ENCODE measurements at regions not wholly inside any gene's neighbourhood (a gene's known extent, or its start where the extent isn't known, plus 50 kb on each side); places are given as distances from the start of the nearest gene placed in this dataset.

DNA sequence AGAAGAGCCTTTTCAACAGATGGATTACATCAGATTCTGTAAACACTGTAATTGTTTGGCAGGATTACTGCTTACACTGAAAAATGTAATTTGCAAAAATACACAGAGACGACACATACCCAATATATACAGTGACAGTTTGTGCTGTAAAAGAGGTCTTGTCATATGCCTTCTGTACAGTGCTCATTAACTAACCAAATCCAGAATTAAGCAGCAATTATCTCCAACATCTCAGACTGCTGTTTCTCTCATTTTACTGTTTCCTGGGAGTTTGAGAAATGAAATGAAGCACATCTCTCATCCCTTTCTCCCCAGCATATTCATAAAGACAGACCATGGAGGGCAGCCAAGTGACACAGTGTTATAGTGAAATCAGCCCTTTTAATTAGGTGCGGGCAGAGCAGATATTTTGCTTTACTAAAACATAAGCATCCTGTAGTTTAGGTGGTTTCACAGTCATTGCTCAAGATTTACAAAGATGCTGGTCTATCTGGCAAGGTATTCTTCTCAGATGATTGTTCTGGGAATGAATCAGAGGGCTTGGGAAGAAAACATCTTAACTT is 618.4 kb upstream of the USP24 start:
- TF ChIP-seq, protein P1, sequence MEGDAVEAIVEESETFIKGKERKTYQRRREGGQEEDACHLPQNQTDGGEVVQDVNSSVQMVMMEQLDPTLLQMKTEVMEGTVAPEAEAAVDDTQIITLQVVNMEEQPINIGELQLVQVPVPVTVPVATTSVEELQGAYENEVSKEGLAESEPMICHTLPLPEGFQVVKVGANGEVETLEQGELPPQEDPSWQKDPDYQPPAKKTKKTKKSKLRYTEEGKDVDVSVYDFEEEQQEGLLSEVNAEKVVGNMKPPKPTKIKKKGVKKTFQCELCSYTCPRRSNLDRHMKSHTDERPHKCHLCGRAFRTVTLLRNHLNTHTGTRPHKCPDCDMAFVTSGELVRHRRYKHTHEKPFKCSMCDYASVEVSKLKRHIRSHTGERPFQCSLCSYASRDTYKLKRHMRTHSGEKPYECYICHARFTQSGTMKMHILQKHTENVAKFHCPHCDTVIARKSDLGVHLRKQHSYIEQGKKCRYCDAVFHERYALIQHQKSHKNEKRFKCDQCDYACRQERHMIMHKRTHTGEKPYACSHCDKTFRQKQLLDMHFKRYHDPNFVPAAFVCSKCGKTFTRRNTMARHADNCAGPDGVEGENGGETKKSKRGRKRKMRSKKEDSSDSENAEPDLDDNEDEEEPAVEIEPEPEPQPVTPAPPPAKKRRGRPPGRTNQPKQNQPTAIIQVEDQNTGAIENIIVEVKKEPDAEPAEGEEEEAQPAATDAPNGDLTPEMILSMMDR (IDR thresholded peaks at IDR 0.05) = no peak
- TF ChIP-seq POLR2A (IDR thresholded peaks at IDR 0.05) = no peak

All from lower leg skin (tissue), 3 donors.